ENCODE measurements at regions not wholly inside any gene's neighbourhood (a gene's known extent, or its start where the extent isn't known, plus 50 kb on each side); places are given as distances from the start of the nearest gene placed in this dataset.
"Not testable (repeated sequence)": the region's sequence is repeated elsewhere in the genome, so short reads cannot be mapped to it uniquely, and the experiment has no call there.

DNA sequence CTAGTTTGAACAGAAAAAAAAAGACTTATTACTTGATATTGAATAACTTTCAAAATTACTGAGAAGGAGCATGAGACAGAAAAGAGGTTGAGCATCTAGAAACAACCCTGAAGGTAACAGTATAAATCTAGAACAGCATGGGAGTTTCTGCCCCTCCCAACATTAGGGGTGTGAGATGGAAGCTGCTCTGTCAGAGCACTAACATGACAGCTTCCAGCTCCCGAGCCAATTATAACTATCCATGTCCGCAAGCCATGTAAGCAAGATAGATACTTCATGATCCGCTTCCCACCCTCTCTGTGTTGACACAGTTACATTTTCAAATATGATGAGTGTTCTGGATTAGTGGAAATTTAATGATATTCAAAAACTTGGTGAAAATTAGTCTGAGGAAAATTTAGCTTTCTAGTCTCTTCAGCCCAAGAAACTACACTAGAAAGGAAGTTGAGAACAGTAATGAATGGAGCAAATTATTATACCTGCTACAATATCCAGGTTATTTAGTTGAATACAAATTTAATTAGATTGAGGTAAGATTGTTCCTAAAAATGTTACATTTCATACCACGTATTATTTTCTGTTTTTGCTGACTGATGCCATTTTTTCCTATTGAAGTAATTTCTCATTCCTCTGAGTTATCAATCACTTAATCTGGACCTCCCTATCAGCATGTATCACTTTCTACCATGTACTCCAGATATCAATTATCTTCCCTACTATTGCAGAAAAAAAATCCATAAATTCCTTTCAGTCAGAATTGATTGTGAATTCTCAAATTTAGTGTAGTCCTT lies 129.3 kb upstream of the SLIT2 start:
- DNase-seq (ENCODE audit: low read depth in 2 of 2) = no peak

DNA sequence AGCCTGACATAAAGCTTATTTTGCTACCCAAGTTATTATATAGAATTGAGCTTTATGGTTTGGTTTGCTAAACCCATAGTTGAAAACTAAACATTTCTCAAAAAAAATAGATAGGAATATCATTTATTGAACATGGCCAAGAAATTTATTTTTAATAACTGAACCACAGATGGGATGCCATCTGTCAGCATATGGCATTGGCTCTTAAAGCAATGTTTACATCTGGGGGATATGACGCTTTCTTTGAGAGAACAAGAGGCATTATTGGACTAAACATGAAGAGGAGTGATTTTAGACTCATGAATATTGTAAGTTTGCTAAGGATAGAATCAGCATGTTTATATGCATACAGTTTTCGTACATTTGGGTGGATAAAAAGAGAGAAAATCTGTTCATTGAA lies 132.6 kb upstream of the SLIT2 start:
- no peak for DNase-seq (ENCODE audit: low read depth in 2 of 2)

DNA sequence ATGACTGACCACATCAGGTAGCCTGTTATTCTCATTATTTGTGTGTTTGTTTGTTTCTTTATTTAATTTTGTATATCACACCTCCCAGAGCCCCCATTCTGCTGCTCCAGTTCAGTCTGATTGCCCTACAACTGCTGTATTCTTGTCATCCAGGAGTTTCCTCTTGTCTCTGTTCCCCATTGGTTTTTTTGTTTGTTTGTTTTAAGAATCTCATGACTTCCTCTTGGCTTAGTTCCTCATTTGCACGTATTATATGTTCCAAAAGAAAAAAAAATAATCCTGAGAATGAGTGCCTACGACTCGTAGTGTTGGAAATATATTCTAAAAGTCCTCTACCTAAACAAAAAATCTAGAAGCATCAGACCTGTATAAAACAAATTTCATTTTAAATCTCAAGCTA lies 142.3 kb upstream of the SLIT2 start:
- DNase-seq (ENCODE audit: low read depth in 2 of 2) = no peak

DNA sequence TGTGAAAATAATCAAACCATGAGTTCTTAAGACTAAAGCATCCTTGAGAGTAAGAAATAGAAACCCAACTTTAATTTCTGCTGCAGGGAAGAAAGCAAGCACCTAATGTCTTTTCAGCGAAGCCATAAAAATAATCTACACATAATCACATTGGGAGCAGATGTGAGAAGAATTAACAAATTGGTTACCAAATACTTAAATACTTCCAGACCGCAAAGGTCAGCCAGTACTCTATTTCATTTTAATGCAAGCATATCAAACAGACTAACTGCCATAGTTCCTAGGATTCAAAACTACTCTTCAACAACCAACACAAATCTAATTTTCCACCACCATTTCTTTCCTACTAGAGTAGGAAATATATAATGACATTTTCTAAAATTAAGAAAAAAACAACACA lies 144.8 kb upstream of the SLIT2 start:
- no peak for DNase-seq (ENCODE audit: low read depth in 2 of 2)

DNA sequence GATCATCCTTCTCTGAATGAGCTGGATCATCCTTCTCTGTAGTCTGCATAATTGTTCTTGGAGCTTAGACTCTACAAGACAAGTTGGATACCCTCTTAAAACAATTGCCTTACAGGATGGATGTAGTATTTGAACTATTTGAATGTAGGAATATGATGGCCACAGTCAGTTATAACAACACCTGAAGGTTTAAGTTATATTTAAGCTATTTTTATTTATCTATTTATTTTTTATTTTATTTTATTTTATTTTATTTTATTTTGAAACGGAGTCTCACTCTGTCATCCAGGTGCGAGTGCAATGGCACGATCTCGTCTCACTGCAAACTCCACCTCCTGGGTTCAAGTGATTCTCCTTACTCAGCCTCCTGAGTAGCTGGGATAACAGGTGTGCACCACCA lies 149.9 kb upstream of the SLIT2 start:
- DNase-seq (ENCODE audit: low read depth in 2 of 2) = no peak

DNA sequence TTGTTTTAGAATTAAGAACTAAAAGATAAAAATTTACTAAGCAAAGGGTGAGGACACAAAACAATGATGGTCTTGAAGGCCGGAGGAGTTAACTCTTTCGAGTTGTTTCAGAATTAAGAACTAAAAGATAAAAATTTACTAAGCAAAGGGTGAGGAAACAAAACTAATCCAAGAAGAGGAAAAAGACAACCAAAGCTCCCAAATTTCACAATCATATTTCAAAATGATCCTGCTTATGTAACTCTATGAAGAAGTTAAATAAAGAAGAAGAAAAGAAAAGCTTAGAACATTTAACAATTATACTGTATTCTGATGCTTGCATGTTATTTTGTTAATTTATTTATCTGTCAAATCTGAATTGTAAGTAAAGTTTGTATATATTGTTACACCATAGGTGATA lies 154.8 kb upstream of the SLIT2 start:
- DNase-seq (ENCODE audit: low read depth in 2 of 2) = no peak

DNA sequence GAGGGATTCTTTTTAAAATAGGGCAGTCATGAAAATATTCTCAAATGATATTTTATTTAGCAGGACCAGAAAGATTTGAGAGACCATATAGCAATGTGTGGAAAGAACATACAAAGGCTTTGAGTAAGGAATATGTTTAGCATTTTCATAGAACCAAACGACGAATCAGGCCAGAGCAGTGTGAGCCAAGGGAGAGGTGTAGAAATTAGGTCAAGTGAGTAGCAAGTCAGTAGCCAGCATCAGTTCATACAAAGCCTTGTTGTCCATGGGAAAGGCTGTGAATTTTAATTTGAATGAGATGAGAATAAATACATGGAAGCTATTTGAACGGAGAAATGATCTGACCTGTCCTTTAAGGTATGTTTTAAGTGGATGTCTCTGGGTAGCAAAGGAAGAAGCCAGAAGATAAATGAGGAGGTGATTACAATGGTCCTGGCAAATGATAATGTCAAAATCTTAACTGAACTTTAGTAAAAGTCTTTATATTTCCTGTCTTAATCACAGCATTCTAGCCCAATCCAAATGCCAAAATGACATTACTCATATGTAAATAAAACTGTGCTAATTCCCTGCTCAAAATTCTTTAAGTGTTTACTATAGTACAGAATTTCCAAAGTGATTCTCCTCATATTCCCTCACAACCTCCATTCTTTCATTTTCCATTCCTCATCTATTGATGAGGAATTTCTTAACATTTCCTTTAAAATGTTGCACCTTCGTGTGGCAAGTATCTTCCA lies 155.7 kb upstream of the SLIT2 start:
- no peak for DNase-seq (ENCODE audit: low read depth in 2 of 2)

DNA sequence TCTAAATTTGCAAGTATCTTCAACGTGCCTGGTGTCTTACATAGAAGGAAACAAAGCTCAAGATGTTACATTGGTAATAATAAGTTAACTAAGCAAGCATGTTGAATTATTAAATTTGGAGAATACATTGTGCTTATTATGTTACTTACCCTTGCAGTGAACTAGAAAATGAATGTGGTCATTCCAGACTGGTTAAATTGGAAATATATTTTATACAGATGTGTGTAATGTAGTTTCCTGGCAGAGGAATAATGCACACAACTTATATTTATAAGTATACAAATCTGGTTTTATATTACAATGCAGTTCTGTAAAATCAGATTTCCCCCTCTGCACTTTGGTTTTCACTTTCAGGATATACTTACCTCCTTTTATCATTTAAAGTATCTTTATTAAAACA lies 159.9 kb upstream of the SLIT2 start:
- no peak for DNase-seq (ENCODE audit: low read depth in 2 of 2)

DNA sequence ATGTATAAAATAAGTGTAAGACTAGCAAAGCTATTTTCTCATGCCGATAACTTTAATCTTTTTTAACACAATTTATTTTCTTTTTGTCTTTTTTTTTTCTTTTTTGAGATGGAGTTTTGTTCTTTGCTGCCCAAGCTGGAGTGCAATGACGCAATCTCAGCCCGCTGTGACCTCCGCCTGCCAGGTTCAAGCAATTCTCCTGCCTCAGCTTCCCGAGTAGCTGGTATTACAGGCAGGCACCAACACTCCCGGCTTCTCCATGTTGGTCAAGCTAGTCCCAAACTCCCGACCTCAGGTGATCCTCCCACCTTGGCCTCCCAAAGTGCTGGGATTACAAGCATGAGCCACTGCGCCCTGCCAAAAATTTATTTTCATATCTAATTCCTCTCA lies 164.2 kb upstream of the SLIT2 start:
- DNase-seq (ENCODE audit: low read depth in 2 of 2) = no peak

DNA sequence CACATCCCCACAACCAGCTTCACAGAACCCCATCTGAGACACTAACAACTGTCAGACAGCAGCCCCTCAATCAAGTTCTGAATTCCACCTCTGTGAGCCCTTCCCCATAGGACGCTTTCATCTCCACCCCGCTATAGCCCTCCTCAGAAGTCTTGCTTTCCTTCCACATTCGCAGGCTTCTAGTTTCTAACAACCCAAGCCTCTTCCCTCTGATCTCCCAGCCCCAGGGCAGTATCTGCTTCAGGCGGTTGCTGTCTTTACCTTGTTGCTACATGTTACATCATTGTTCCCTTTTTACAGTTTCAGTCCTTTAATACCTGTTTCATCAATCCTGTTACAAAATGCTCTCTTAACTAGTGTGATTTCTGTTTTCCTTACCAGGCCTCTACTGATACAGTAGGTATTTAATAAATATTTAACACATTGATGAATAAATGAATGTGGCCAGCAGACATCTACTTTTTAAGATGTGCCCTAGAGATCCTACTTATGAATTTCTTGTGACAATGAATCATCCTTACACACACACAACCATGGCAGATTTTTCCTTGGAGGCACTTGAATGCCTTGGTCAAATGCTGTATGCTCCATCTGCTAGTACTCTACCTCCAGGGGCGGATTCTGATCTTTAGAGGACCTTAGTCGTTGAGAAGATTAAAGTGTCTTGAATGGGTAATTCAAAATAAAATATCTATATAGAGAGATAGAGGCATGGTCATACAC lies 164.7 kb upstream of the SLIT2 start:
- DNase-seq (ENCODE audit: low read depth in 2 of 2) = no peak

DNA sequence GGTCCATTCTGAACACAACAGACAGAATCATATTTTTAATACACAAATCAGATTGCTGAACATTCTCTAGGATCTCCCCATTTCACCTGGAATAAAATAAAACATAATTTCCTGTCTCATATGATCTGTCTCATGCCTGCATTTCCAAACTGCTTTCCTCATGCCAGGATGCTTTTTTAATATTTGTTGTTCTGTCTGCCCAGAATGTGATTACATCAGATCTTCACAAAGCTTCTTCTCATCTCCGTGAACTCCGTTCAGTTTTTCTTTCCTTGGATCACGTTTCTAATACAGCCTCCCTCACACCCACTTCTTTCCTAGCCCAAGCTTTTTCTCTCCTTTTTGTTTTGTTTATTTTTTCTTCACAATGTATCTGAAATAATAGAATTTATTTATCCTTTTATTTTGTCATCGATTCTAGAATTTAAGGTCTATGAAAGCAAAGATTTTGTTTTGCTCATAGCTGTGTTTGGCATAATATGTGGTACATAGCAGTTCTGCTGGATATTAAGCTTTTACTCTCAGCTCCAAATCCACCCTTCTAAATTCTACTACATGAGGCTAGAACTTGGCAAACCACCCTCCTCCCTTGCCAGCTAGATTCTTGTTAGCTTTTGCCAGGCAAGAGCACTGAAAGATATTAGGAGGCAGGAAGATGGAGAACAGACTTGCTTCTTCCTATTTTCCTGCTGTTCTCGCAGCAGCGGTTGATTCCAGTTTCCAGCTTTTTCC lies 165.5 kb upstream of the SLIT2 start:
- DNase-seq (ENCODE audit: low read depth in 2 of 2) = no peak

DNA sequence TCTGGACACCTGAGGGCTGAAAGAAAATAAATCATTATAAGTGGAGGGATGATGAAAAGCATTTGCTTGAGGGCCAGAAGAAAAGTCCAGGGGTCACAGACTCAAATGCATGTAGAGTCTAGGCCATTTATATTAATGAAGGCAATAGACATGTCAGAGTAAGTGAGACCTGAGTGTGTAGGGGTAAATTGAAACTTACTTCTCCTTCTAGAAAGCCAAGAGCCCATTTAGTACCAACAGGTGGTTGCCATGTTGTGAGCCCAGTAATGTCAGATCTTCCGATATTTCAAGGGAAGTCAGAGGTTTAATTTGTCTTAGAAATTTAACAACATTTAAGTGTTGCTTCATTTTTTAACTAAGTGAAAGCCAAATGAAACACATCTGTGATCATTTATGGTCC lies 166.1 kb upstream of the SLIT2 start:
- DNase-seq (ENCODE audit: low read depth in 2 of 2) = no peak

DNA sequence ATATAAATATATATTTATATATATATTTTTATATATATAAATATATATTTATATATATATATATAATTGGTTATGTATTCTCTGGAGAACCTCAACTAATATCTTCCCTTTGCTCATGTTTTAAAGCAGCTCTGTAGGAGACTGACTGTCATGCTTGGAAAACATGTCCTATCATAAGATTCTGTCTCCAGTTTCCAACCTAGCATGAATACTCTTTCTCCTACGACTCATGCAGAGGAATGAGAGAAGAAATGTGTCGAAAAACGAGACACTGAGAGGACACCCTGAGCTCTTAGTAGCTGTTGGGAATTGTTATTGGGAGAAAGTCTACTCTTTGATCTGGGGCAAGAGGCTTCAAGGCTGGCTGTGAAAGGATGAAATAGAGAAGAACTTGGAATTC lies 166.5 kb upstream of the SLIT2 start:
- DNase-seq (ENCODE audit: low read depth in 2 of 2) = no peak

DNA sequence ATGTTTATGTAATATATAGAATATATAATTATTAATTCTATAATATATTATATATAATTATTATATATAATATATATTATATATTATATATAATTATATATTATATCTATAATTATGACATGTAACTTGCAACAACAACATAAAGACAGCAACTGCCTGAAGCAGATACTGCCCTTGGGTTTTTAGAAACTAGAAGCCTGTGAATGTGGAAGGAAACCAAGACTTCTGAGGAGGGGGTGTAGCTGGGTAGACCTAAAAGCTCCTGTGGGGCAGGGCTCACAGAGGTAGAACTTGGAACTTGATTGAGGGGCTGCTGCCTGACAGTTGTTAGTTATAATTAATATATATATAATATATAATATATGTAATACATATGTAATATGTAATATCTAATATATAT lies 167.2 kb upstream of the SLIT2 start:
- no peak for DNase-seq (ENCODE audit: low read depth in 2 of 2)

DNA sequence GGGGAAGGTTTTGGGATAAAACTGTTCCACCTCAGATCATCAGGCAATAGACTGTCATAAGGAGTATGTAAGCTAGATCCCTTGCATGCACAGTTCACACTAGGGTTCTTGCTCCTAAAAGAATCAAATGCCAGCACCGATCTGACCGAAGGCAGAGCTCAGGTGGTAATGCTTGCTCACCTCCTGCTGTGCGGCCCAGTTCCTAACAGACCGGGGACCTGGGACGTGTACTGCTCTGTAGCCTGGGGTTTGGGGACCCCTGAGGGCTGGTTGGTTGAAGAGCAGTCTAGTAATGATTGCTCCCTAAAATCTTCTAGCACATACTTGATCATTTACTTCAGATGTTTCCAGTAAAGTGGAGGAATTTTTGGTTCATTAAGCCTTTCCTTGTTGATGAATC lies 173.1 kb upstream of the SLIT2 start:
- DNase-seq (ENCODE audit: low read depth in 2 of 2) = no peak

DNA sequence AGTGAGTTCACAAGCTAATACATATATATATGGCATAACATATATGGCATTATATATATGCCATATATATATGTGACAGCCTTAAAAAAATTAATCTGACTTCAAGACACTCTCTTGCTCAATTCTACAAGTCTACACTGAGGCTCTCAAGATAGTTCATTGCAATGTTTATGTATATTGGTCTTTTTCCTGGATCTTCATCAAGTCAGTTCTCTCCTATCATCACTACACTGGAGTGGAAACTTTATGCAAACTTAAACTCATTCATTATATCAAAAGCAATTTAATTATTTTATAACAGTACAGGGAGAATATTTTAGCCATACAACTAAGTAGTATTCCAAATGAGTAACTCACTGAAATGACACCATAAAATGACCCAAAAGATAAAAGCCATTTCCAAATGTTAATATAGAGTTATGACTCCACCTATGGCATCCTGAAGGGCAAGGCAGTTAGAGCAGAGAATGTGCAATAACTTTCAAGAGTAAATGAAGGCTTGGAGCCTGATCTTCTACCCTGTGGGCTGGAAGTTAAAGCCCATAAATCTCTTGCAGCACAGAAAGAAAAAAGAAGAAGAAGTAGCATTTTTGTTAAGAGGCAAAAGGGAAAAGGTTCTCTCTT lies 176.3 kb upstream of the SLIT2 start:
- no peak for DNase-seq (ENCODE audit: low read depth in 2 of 2)

DNA sequence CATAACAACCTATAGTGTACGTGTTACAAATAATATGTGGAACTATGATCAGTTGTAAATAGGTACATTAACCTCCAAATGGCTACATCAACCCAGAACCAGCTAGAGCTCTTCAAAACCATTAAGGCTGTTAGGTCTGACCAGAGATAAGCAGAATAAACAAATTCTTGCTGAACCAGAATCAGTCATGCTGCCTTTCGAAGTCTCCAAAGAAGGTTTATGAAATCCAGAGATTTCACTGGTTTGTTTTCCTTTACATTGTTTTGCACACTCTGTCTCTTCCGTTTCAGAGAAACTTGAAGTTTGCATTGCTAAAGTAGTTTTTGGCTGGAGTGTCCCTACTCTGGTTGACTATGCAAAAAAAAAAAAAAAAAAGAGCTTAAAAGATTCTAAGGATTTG lies 177.3 kb upstream of the SLIT2 start:
- no peak for DNase-seq (ENCODE audit: low read depth in 2 of 2)

DNA sequence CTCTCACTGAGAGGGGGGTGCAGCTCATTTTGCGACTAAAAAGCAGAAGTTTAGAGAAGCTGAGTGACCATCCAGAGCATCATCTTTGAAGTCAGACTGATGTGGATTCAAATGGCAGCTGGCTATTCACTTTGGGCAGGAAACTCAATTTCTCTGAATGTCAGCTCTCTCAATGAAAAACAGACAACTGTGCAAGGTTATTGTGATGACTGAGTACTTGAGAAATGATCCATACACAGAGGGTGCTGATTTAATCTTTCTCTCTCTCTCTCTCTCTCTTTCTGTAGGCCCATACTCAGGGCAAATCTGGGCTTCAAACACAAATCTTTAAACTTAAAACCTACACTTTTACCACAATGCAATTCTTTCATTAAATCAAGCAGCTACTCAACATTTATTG lies 185.8 kb upstream of the SLIT2 start:
- no peak for DNase-seq (ENCODE audit: low read depth in 2 of 2)

DNA sequence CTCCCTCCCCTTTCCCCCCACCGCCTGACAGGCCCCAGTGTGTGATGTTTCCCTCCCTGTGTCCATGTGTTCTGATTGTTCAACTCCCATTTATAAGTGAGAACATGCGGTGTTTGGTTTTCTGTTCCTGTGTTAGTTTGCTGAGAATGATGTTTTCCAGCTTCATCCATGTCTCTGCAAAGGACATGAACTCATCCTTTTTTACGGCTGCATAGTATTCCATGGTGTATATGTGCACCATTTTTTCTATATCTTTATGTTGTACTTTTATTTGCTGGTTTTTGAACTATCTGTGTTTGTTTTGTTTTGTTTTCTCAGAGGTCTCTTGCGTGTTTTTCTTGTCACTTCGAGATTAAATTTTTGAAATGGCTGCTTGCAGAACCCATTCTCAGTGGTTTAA lies 188.8 kb upstream of the SLIT2 start:
- not testable (repeated sequence) for DNase-seq (ENCODE audit: low read depth in 2 of 2)

DNA sequence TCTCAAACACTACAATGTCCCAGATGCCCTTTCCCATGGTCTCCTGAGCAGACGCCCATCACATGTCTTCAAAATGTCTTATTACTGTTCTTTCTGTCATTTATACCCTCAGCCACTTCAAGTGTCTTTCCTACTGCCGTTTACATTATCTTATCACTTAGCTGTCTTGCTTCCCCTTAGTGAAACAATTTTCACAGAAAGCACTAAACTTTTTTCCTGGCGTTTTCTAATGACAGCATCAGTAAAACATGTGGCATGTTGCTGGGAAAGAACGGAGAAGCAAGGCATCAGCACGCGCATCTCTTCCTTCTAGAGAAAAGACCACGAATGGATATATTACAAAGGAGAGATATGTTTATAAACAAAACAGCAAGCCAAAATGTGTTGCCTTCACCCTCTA lies 189.7 kb upstream of the SLIT2 start:
- DNase-seq (ENCODE audit: low read depth in 2 of 2) = no peak

DNA sequence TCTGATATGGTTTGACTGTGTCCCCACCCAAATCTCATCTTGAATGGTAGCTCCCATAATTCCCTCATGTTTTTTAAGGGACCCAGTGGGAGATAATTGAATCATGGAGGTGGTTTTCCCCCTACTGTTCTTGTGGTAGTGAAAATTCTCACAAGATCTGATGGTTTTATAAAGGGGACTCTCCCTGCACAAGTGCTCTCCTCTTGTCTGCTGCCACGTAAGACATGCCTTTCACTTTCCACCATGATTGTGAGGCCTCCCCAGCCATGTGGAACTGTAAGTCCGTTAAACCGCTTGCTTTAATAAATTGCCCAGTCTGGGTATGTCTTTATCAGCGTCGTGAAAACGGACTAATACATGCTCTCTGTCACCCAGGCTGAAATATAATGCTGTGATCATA lies 200.9 kb upstream of the SLIT2 start:
- DNase-seq (ENCODE audit: low read depth in 2 of 2) = no peak

DNA sequence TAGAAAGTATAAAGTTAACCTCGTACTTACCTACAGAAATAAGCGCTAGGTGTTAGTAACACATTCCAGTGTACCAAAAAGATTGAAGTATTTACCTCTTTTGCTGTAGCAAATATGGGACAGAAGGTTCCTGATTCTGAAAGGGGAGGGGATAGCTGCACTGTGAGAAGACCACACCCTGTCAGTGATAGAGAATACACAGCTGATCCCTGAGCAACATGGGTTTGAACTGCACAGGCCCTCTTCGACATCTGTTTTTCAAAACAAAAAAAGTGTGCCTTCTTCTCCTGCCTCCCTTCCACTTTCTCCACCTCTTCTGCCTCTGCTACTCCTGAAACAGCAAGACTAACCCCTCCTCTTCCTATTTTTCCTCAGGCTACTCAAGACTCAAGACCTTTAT lies 201.8 kb upstream of the SLIT2 start:
- DNase-seq (ENCODE audit: low read depth in 2 of 2) = no peak

Data from stimulated activated CD4-positive, alpha-beta T cell treated with anti-CD3 and anti-CD28 coated beads, Interleukin-1b, Interleukin-23, amount 100 ng/mL, for 4 hours (primary cell).